SKM-1 (cell line): ENCODE measurements at regions not wholly inside any gene's neighbourhood (a gene's known extent, or its start where the extent isn't known, plus 50 kb on each side); places are given as distances from the start of the nearest gene placed in this dataset.
"Not testable (repeated sequence)": the region's sequence is repeated elsewhere in the genome, so short reads cannot be mapped to it uniquely, and the experiment has no call there.

Source experiments
- DNase-seq: peaks from one replicate; lab custom pipeline; 2025; ENCODE audit not compliant: unreplicated experiment; lab: John Stamatoyannopoulos, UW

DNA sequence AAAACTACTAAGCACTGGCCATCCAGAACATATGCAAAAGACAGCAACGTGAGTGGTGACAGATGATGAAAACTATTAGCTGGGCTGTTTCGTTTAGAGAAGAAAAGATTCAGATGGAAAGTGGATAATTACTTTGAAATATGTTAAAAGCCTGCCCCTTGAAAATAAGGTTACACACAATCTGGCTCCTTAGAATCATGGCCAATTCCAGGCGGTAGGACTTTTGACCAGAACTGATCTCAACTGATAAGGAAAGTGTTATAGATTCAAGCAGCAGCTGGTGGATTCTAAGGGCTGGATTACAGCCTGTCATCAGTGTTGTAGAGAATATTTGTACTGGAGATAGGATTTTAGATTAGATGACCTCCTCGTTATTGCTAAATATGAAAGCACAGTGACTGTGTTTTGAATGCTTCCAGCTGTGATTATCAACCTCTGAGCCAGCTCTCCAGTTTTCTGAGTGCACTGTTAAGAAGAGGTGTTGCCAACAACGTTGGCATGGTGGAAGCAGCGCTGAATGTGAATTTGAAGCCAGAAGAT, 75.1 kb downstream of the KBTBD2 start:
- not testable (repeated sequence) for DNase-seq

DNA sequence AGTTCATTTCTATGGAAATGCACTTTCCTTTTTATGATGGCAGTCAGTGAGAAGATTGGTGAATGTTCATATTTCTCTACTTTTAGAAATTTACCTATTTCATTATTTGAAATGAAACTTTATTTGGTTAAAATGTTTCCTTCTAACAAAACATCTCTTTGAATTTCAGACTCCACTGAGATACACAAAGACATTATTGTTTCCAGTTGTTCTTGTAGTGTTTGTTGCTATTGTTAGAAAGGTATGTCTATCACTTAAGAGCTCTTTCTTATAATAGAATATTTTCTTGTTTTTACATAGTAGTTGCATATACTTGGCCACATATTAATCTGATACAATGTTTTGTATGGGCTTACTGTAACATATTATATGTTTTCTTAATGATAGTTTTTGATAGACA, 76.8 kb downstream of the KBTBD2 start:
- not testable (repeated sequence) for DNase-seq

DNA sequence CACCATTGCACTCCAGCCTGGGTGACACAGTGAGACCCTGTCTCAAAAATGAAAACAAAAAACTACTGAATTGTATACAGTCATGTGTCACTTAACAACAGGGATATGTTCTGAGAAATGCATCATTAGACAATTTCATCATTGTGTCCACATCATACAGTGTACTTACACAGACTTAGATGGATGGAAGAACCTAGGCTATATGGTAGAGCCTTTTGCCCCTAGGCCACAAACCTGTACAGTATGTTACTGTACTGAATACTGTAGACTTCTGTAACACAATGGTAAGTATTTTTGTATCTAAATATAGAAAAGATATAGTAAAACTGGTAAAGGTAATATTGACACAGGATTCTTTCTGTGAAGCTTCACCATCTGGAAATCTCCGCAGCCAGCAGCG, 81.7 kb downstream of the KBTBD2 start:
- no peak for DNase-seq

DNA sequence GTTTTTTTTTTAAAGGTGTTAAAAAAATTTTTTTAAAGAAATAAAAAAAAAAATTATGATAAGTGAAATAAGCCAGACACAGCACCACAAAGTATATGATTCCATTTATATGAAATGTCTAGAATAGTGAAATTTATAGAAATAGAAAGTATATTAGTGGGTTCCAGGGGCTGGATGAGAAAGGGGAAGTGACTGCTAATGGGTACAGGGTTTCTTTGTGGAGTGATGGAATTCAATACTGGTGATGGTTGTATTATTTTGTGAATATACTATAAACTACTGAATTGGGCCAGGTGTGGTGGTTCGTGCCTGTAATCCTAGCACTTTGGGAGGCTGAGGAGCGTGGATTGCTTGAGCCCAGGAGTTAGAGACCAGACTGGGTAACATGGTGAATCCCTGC, 82.2 kb downstream of the KBTBD2 start:
- no peak for DNase-seq

DNA sequence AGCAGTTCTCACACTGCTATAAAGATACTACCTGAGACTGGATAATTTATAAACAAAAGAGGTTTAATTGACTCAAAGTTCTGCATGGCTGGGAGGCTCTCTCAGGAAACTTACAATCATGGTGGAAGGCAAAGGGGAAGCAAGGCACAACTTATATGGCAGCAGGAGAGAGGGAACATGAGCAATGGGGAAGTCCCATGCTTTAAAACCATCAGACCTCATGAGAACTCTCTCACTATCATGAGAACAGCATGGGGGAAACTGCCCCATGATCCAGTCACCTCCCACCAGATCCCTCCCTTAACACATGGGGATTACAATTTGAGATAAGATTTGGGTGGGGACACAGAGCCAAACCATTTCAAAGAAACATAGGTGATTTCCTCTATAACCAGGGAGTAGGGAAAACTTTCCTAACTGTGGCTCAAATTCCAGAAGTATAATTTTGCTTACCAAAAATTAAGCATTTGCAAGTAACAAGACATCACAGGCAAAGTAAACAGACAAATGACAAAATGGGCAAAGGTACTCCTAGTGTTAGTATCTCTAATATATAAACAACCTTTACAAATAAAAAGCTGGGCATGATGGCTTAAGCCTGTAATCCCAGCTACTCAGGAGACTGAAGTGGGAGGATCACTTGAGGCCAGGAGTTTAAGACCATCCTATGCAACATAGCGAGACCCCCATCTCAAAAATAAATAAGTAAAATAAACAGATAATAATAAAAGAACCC, 88.0 kb downstream of the KBTBD2 start:
- DNase-seq: no peak

DNA sequence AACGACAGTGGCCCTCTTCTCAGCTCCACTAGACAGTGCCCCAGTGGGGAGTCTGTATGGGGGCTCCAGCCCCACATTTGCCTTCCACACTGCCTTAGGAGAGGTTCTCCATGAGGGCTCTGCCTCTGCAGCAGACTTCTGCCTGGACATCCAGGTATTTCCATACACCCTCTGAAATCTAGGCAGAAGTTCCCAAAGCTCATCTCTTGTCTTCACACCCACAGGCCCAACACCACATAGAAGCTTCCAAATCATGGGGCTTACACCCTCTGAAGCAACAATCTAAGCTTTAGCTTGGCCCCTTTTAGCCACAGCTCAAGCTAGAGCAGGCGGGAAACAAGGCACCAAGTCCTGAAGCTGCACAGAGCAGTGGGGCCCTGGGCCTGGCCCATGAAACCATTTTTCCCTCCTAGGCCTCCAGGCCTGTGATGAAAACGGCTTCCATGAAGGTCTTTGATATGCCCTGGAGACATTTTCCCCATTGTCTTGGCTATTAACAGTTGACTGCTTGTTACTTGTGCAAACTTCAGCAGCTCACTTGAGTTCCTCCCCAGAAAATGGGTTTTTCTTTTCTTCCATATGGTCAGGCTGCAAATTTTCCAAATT, 89.2 kb downstream of the KBTBD2 start:
- DNase-seq: no peak

DNA sequence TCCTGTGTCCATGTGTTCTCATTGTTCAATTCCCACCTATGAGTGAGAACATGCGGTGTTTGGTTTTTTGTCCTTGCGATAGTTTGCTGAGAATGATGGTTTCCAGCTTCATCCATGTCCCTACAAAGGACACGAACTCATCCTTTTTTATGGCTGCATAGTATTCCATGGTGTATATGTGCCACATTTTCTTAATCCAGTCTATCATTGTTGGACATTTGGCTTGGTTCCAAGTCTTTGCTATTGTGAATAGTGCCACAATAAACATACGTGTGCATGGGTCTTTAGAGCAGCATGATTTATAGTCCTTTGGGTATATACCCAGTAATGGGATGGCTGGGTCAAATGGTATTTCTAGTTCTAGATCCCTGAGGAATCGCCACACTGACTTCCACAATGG, 98.5 kb downstream of the KBTBD2 start:
- not testable (repeated sequence) for DNase-seq

DNA sequence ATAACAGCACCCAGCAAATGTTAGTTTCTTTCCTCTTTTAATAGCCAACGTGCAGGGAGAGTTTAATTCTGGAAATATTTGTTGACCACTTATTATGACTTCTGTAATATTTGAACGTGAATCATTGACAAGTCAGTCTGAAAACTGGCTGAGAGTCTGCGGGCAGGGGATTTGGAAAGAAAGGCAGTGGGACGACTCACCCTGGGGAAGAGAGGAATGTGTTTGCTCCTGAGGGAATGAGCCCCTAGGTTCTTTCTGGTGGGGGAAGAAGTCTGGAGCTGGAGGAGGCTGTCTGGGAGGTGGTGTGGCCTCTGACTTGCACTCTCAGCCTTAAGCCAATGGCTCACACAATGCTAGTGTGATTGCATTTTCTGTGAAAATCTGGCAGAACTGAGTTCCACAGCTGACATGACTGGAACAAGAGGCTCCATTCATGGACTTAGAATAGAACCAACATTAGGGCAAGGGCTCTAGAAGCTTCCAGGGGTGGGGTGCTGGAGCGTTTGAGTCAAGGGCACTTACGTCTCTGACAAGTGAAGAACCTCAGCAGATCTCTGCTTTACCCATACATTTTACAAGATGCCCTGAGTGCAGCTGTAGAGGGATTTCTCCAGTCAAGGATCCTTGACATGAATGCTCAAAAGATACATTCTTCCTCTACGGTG, 100.7 kb downstream of the KBTBD2 start:
- not testable (repeated sequence) for DNase-seq

DNA sequence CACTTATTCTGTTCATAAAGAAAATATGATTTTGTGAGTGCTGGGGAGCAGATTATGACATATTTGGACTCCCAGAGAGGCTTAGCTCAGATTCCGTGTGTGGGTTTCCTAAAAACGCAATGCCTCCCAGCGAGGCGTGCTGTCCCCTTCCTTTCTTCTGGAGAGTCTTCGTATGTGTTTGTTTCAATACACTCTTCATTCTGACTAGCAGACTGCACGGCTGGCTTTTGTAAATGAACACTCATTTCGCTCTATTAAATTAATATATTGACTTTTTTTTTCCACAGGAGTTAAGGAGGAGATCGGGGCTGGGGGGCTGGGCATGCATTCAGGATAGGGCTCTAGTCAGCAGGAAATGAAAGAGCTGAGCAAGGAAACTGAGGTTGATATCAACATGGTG, 102.3 kb downstream of the KBTBD2 start:
- not testable (repeated sequence) for DNase-seq

DNA sequence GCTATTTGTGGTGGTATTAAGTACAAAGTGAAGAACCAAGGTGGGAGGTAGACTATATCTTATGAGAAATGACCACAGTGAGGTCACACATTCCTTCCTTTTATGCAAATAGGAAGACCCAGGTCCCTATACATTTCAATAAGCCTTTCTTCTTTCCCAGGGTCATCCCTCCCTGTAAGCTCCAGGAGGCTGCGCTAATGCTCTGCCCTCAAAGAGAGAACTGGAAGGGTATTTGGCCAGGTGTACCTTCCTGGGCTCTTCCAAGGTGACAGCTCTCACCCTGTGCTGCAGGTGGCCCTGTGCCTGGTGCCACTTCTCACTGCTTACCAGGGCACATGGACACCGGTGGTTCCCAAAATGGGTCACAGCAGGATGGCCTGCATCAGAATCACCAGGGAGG, 103.4 kb downstream of the KBTBD2 start:
- not testable (repeated sequence) for DNase-seq

DNA sequence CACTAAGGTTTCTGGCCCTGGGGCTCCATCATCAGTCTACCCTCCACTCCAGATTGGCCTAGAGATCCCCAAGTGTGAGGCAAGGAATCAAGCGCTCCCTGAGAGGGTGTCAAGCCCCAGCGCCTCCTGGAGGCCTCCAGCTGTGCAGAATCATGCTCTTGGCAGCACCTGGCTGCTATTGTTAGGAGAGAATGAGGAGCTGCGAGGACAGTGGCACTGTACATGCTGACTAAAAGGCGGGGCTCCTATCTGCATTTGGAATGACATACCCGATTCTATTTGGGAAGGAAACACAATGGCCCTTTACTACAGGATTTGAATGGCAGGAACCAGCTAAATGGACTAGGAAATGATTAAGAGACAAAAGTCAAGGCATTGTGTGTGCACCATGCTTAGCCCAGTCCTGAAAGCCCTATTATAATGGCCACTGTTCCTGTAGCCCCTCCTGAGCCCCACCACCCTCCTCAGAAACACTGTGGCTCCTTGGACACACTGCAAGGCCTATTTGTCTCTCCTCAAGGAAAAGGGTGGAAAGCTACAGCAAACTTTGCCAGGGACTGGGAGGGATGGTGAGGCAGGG, 106.1 kb downstream of the KBTBD2 start:
- DNase-seq: not testable (repeated sequence)

DNA sequence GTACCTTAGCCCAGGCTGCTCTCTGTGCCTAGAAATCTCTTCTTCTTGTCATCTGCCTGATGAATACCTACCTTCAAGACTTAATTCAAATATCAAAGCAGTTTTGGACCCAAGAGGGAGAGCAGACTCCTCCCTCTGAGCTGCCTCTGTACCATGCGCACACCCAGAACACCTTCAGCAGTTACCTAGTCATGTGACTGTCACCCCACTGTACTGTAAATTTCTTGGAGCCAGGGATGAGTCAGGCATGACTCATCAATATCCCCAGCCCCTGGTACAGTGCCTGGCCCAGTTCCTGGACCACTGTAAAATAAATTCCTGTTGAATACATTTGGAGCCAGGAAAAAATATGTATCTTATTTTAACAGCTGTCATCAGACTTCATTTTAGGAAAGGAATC, 111.7 kb downstream of the KBTBD2 start:
- DNase-seq: not testable (repeated sequence)

DNA sequence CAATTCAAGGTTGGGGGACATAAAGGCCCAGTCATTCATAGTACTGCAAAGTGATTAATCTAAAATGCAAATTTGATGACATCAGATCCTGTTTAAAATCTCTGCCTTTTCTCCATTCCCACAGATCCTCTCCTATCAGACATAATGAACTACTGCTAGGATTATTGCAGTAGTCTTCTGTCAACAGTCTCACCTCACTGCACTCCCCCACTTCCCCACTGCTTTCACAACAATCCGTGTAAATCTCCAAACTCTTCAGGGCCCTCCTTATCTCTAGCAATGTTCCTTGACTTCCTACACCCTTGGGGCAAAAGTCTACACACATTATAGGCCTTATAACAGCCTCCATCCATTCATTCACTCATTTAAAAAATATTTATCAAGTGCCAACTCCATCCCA, 112.4 kb downstream of the KBTBD2 start:
- DNase-seq: no peak

DNA sequence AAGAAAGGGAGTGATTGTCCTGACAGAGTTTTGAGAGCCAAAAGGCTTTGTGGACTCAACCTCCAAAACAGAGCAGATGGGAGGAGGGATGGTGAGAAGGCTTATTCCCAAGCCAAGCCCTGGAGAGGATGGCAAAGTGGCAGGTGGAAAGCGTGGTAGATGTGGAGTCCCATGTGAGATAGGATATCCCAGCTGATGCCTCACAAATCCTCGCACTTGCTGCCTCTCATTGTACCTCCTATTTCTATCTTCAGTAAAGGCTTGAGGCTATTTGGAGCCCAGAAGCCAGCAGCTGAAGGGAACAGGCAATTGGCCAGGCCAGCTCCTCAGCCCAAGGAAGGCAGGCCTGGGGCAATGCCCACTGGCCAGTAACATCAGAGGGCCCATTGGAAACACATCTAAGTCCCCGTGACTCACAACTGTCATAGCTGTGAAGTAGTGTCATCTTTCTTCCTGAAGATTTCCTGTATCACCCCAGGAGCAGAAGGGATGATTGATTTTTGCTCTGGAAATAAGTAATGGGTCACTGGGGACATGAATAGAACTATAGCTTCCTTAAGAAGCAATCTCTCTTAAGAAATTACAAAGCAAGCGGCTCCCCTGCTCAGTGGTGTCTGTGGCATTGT, 114.4 kb downstream of the KBTBD2 start:
- not testable (repeated sequence) for DNase-seq

DNA sequence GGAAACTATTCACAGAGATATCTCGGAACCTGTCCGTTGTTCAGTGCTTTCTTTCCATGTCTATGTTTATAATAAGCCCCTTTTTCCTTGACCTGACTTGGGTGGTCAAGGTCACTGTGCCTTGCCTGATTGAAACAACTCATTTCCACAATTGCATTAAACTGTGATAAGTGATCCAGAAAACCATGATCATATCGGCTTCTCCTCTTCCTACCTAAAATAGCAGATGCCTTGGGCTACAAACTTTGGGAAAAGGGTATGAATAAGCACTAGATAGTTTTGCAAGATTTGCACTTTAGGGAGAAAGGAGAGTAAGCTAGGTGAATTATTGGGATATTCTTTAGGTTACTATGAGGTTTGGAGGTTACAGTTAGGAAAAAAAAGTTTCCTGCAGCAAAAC, 115.2 kb downstream of the KBTBD2 start:
- not testable (repeated sequence) for DNase-seq

DNA sequence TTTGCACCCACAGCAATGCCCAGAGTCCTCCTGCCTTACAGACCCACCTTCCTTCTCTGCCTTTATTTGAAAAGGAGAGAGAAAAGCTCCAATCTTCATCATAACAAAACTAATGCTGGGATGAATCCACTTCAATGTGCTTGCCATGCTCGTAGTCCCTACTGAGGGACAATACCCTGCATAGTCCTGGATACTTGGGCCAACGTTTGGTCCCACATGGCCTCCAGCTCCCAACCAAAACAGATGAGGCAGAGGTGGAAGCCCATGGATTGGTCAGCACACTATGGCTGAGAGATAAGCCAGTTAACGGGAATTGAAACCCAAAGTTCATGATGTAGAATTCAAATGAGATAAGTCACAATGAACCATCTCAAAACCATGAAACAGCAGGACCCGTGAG, 115.8 kb downstream of the KBTBD2 start:
- not testable (repeated sequence) for DNase-seq

DNA sequence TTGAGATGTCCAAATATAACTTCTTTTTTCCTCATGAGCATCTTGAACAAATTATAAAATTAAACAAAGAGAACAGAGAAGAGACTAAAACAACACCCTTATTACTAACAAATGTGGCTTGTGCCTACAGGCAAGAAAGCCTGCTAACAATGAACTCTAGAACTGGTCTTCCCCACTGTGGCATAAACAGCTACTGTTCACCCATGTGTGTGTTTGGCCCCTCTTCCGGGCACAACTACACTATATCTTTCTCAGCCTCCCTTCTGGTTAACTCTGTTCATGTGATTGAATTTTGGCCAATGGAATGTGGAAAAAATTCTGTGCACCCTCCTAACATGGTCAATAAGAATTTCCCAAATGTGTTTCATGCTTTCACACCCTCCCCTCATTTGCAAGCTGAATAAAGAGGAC, 117.0 kb downstream of the KBTBD2 start:
- no peak for DNase-seq

DNA sequence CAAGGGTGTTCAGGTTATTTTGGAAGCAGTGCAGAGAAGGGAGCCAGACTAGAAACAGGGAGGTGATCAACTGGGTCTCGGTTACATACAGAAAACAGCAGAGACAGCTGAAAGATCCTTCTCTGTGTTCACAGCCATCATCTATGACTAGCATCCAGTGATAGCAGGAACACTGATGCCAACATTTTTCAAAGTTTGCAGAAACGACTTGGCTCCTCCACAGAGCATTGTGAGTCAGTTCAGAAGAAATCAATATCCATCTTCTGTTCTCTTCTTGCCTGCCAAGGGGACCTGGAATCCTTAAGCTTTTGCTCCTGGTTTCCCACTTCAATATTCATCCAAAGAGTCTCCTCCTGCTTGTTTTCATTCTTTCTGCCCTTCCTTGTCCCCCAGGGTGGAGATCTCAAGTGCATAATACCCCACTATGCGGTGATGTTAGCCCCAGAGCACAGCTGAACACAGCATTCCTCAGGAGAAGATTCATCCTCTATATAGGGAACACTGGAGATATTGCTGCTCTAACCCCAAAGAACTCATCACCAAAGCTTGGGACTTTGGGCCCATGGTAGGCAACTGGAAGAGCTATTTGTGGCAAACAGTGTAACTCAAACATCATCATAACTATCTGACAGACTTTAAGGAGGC, 122.6 kb downstream of the KBTBD2 start:
- DNase-seq: not testable (repeated sequence)

DNA sequence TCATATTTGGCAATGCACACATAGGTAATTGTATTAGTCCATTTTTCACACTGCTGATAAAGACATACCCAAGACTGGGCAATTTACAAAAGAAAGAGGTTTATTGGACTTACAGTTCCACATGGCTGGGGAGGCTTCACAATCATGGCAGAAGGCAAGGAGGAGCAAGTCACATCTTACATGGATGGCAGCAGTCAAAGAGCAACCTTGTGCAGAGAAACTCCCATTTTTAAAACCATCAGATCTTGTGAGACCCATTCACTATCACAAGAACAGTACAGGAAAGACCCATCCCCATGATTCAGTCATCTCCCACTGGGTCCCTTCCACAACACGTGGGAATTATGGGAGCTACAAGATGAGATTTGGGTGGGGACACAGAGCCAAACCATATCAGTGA, 123.2 kb downstream of the KBTBD2 start:
- DNase-seq: not testable (repeated sequence)

DNA sequence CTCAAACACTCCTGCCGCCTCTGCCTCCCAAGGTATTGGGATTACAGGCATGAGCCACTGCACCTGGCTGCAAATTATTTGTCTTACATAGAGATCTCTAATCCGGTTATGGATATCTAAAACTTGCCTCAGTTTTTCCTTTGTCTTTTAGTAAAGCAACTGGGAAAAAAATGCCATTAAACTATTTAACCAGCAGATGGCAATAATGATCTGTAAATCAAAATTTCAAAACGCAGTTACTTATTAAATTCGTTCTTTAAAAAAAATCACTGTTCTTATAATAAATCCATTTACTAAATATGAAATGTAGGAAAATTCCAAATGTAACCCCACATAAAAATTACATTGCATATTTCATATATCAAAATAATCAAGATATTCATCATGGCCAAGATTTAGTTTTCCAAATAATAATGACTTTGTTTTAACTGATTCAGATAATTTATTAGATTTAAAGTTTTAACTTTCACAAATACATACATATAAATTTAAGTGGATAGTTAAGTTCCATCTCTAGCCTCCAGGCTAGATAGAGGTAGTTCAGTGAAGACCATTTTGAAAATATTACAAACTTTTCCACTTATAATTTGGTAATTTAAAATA, 125.8 kb downstream of the KBTBD2 start:
- DNase-seq: not testable (repeated sequence)
